ENCODE measurements at regions not wholly inside any gene's neighbourhood (a gene's known extent, or its start where the extent isn't known, plus 50 kb on each side); places are given as distances from the start of the nearest gene placed in this dataset.

GRCh38 chr16:75837681-75838080 lies 111.4 kb upstream of the CPHXL start:
- TF ChIP-seq CTCF (IDR thresholded peaks at IDR 0.05): no peak
- TF ChIP-seq POLR2A (IDR thresholded peaks at IDR 0.05): no peak
